ENCODE measurements at regions not wholly inside any gene's neighbourhood (a gene's known extent, or its start where the extent isn't known, plus 50 kb on each side); places are given as distances from the start of the nearest gene placed in this dataset.

GRCh38 chr2:2392332-2392731, 61.3 kb upstream of the MYT1L start:
- Mint-ChIP-seq H3K36me3 (no peaks in the 10 kb centered on the region), H3K27me3 (ENCODE audit: low read depth in 2 of 2) (no peaks in the 10 kb centered on the region), H3K9me3 (peaks cover 5 to 6% of the 10 kb centered on the region in 2 donors), H3K27ac (no peak overlapping the region), H3K4me1 (no peaks in the 10 kb centered on the region), H3K4me3 (no peak overlapping the region)
- no peak for TF ChIP-seq CTCF (IDR thresholded peaks at IDR 0.05)
- Histone ChIP-seq H3K27me3 (ENCODE audit: control insufficient read depth, insufficient read depth, low read length) (no peaks in the 10 kb centered on the region), H3K9me3 (ENCODE audit: control insufficient read depth, insufficient read depth, low read length) (no peaks in the 10 kb centered on the region), H3K4me3 (ENCODE audit: low read length) (no peak overlapping the region), H3K27ac (ENCODE audit: low read length) (no peak overlapping the region), H3K36me3 (ENCODE audit: control insufficient read depth, insufficient read depth, low read length) (no peaks in the 10 kb centered on the region), H3K4me1 (ENCODE audit: control insufficient read depth, insufficient read depth, low read length) (no peaks in the 10 kb centered on the region)
- intact Hi-C loops (cut with micrococcal nuclease) = no loop called here
- DNase-seq = no peak
- WGBS (ENCODE audit: insufficient coverage) = 100% methylated on average over 1 of the region's 2 CpGs
- no peak for ATAC-seq

GRCh38 chr2:2389215-2389614, 58.1 kb upstream of the MYT1L start:
- intact Hi-C loops (cut with micrococcal nuclease) = no loop called here
- no peaks in the 10 kb centered on the region for H3K36me3 Mint-ChIP-seq
- H3K4me1 ChIP-seq (ENCODE audit: control insufficient read depth, insufficient read depth, low read length) = no peaks in the 10 kb centered on the region
- no peaks in the 10 kb centered on the region for H3K36me3 ChIP-seq (ENCODE audit: control insufficient read depth, insufficient read depth, low read length)
- DNase-seq (no peak), ATAC-seq (no peak)
- no peak overlapping the region for H3K27ac ChIP-seq (ENCODE audit: low read length)
- TF ChIP-seq CTCF (IDR thresholded peaks at IDR 0.05) = no peak
- no peaks in the 10 kb centered on the region for H3K9me3 ChIP-seq (ENCODE audit: control insufficient read depth, insufficient read depth, low read length)
- H3K9me3 Mint-ChIP-seq = peaks cover 8 to 9% of the 10 kb centered on the region in 2 donors
- H3K27me3 Mint-ChIP-seq (ENCODE audit: low read depth in 2 of 2) = no peaks in the 10 kb centered on the region
- H3K4me1 Mint-ChIP-seq = no peaks in the 10 kb centered on the region
- H3K27ac Mint-ChIP-seq = no peak overlapping the region
- no peaks in the 10 kb centered on the region for H3K27me3 ChIP-seq (ENCODE audit: control insufficient read depth, insufficient read depth, low read length)
- no peak overlapping the region for H3K4me3 ChIP-seq (ENCODE audit: low read length)
- H3K4me3 Mint-ChIP-seq = no peak overlapping the region
